SK-N-SH (cell line): ENCODE measurements at regions not wholly inside any gene's neighbourhood (a gene's known extent, or its start where the extent isn't known, plus 50 kb on each side); places are given as distances from the start of the nearest gene placed in this dataset.
"Not testable (repeated sequence)": the region's sequence is repeated elsewhere in the genome, so short reads cannot be mapped to it uniquely, and the experiment has no call there.

Source experiments
- CTCF ChIA-PET: fragments of 300-600, 350-600 bp; formaldehyde crosslinking; extraction: SDS; loops from one replicate; lab custom pipeline; 2021; lab: Yijun Ruan, JAX
- POLR2A ChIA-PET: fragments of 350-600 bp; sonication (Branson Sonifier 250); formaldehyde crosslinking; extraction: SDS; loops from one replicate; lab custom pipeline; 2020; ENCODE audit warnings: antibody characterized with exemption, inconsistent platforms; lab: Yijun Ruan, JAX
- DNase-seq: peaks from one replicate; pipeline ENCODE4 v3.0.0; 2012
- H2AFZ ChIP-seq: fragments of 200-600 bp; sonication (generic); 2 replicates; pipeline ENCODE4 v1.8.1; 2016; ENCODE audit warnings: antibody characterized with exemption, mild to moderate bottlenecking, low read depth
- H3F3A ChIP-seq: fragments of 200-600 bp; sonication (generic); replicated peaks from 2 replicates; pipeline ENCODE3; 2016; ENCODE audit warnings: antibody characterized with exemption, mild to moderate bottlenecking; ENCODE audit not compliant: insufficient read depth
- H3K27ac ChIP-seq, 2 experiments: fragments of 200-500 bp in 1 of 2; fragments of 200-600 bp in 1 of 2; sonication (Bioruptor generic) in 1 of 2; sonication (generic), shearing (Covaris generic) in 1 of 2; 2 replicates each; pipeline versions ENCODE4 v1.5.1 to v1.6.1; 2014 to 2016; ENCODE audit warnings: low read depth in 2 of 2, inconsistent platforms in 1 of 2, low read length in 1 of 2, mild to moderate bottlenecking in 1 of 2, mixed read lengths in 1 of 2
- H3K27me3 ChIP-seq: fragments of 200-600 bp; sonication (generic), shearing (Covaris generic); 2 replicates; pipeline ENCODE4 v1.6.1; 2016; ENCODE audit warnings: mixed run types; ENCODE audit not compliant: insufficient read depth
- H3K36me3 ChIP-seq, 2 experiments: fragments of 200-500 bp in 1 of 2; fragments of 200-600 bp in 1 of 2; sonication (Bioruptor generic) in 1 of 2; sonication (generic) in 1 of 2; replicated peaks in 1 of 2; 2 replicates each; pipeline versions ENCODE3 to v1.5.1; 2014 to 2016; ENCODE audit warnings: low read length in 1 of 2, mild to moderate bottlenecking in 1 of 2; ENCODE audit not compliant: insufficient read depth in 2 of 2, control insufficient read depth in 1 of 2
- H3K4me1 ChIP-seq, 2 experiments: fragments of 200-500 bp in 1 of 2; fragments of 200-600 bp in 1 of 2; sonication (Bioruptor generic) in 1 of 2; sonication (generic), shearing (Covaris generic) in 1 of 2; 2 replicates each; pipeline versions ENCODE4 v1.5.1 to v1.6.1; 2014 to 2016; ENCODE audit warnings: low read depth in 1 of 2, low read length in 1 of 2, mixed run types in 1 of 2; ENCODE audit not compliant: insufficient read depth in 2 of 2, control insufficient read depth in 1 of 2
- H3K4me2 ChIP-seq: fragments of 200-600 bp; sonication (generic), shearing (Covaris generic); 2 replicates; pipeline ENCODE4 v1.6.1; 2017; ENCODE audit warnings: mixed run types
- H3K4me3 ChIP-seq, 2 experiments: fragments of 200-500 bp in 1 of 2; fragments of 200-600 bp in 1 of 2; sonication (Bioruptor generic) in 1 of 2; sonication (generic), shearing (Covaris generic) in 1 of 2; 2 replicates each; pipeline versions ENCODE4 v1.5.1 to v1.8.1; 2014 to 2016; ENCODE audit warnings: low read depth in 2 of 2, inconsistent platforms in 1 of 2, low read length in 1 of 2, mild to moderate bottlenecking in 1 of 2, mixed read lengths in 1 of 2, moderate library complexity in 1 of 2
- H3K79me2 ChIP-seq: fragments of 200-600 bp; sonication (generic); 2 replicates; pipeline ENCODE4 v1.8.1; 2017; ENCODE audit warnings: mild to moderate bottlenecking; ENCODE audit not compliant: insufficient read depth
- H3K9ac ChIP-seq: fragments of 200-600 bp; sonication (generic); 2 replicates; pipeline ENCODE4 v1.6.1; 2017; ENCODE audit warnings: mixed run types
- H3K9me2 ChIP-seq: fragments of 200-600 bp; sonication (generic); 2 replicates; pipeline ENCODE4 v1.6.1; 2017; ENCODE audit warnings: mixed run types
- H3K9me3 ChIP-seq: fragments of 200-600 bp; sonication (generic); 2 replicates; pipeline ENCODE4 v1.6.1; 2017; ENCODE audit warnings: mixed run types, mild to moderate bottlenecking, moderate library complexity
- H4K20me1 ChIP-seq: fragments of 200-600 bp; sonication (generic); 2 replicates; pipeline ENCODE4 v1.6.1; 2017; ENCODE audit warnings: mild to moderate bottlenecking, mixed run types; ENCODE audit not compliant: insufficient read depth
- CHD2 ChIP-seq: fragments of 150-350 bp; IDR thresholded peaks from 2 replicates; pipeline ENCODE4 v1.6.1; 2018; ENCODE audit warnings: low read length; ENCODE audit not compliant: partially characterized antibody
- EZH2phosphoT487 ChIP-seq: fragments of 200-600 bp; sonication (generic); IDR thresholded peaks from 2 replicates; pipeline ENCODE4 v1.6.1; 2017; ENCODE audit warnings: low read depth, mixed run types, mild to moderate bottlenecking, antibody characterized with exemption, moderate library complexity, borderline replicate concordance
- FOSL2 ChIP-seq: IDR thresholded peaks from 2 replicates; pipeline ENCODE4 v1.4.0; 2012; ENCODE audit warnings: low read depth, mild to moderate bottlenecking, moderate library complexity, borderline replicate concordance
- GABPA ChIP-seq: IDR thresholded peaks from 2 replicates; pipeline ENCODE4 v1.4.0; 2012; ENCODE audit warnings: low read depth, mild to moderate bottlenecking
- GATA2 ChIP-seq: sonication (generic); formaldehyde crosslinking; IDR thresholded peaks from 2 replicates; pipeline ENCODE4 v1.5.0; 2020; ENCODE audit warnings: mild to moderate bottlenecking, missing genetic modification reagents
- MEF2A ChIP-seq: IDR thresholded peaks from 2 replicates; pipeline ENCODE4 v1.4.0; 2012; ENCODE audit warnings: low read depth, borderline replicate concordance
- MXI1 ChIP-seq: IDR thresholded peaks from 2 replicates; pipeline ENCODE4 v1.6.1; 2012; ENCODE audit warnings: mild to moderate bottlenecking, low read depth, low read length, improper control_type of control experiment
- POLR2AphosphoS5 ChIP-seq: IDR thresholded peaks from 2 replicates; pipeline ENCODE4 v1.6.1; 2012; ENCODE audit warnings: low read depth, low read length
- RAD21 ChIP-seq: IDR thresholded peaks from 2 replicates; pipeline ENCODE4 v1.6.1; 2012; ENCODE audit warnings: mild to moderate bottlenecking, low read length
- RFX5 ChIP-seq: IDR thresholded peaks from 2 replicates; pipeline ENCODE4 v1.6.1; 2012; ENCODE audit warnings: mild to moderate bottlenecking, improper control_type of control experiment, low read length
- SIN3A ChIP-seq: IDR thresholded peaks from 2 replicates; pipeline ENCODE4 v1.6.1; 2012; ENCODE audit warnings: low read depth, mild to moderate bottlenecking, low read length, moderate library complexity, borderline replicate concordance
- SMC3 ChIP-seq: IDR thresholded peaks from 2 replicates; pipeline ENCODE4 v1.6.1; 2012; ENCODE audit warnings: low read depth, low read length, improper control_type of control experiment
- TAF1 ChIP-seq: IDR thresholded peaks from 2 replicates; pipeline ENCODE4 v1.6.1; 2012; ENCODE audit warnings: low read depth, mild to moderate bottlenecking, low read length, moderate library complexity, borderline replicate concordance
- YY1 ChIP-seq: IDR thresholded peaks from 2 replicates; pipeline ENCODE4 v1.4.0; 2012; ENCODE audit warnings: low read depth, mild to moderate bottlenecking
- WGBS: methylation state at CpG from one replicate; pipeline ENCODE4 v1.1.6; 2017; ENCODE audit warnings: low lambda C conversion rate; 5-methylcytosine and 5-hydroxymethylcytosine counted together
- TF ChIP-seq, protein P1 (sequence below): IDR thresholded peaks from 2 replicates; pipeline ENCODE4 v1.4.0; 2012; ENCODE audit warnings: low read depth, borderline replicate concordance
- TF ChIP-seq, protein P2 (sequence below): fragments of 200-600 bp; sonication (generic); IDR thresholded peaks from 2 replicates; pipeline ENCODE4 v1.6.1; 2017; ENCODE audit warnings: antibody characterized with exemption, mild to moderate bottlenecking, moderate library complexity
- TF ChIP-seq, protein P3 (sequence below): IDR thresholded peaks from 2 replicates; pipeline ENCODE4 v1.4.0; 2012; ENCODE audit warnings: low read depth, borderline replicate concordance

DNA sequence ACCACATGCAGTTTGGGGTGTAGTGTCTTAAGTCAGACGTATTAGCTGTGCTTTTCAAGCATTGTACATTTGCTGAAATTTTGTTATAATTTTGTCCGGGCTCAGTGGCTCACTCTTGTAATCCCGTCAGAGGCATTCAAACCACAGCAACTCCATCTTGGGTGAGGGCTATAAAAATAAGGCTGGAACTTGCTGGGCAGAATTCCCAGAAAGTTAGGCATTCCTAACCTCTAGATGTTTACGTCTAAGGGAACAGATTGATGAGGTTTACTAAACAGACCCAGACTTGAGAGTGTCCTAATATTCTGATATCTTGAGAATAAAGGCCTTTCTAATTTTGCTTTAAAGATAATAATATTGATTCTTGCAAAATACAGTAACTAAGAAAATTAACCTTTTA is 957.8 kb downstream of the NXPH1 start:
- H3K4me3 ChIP-seq: no peak overlapping the region
- no peak for DNase-seq
- 39% methylated on average over 4 of the region's 4 CpGs for WGBS
- TF ChIP-seq GATA2 (CRISPR knock-in tag): no peak
- no peak for TF ChIP-seq POLR2AphosphoS5
- TF ChIP-seq, protein P1, sequence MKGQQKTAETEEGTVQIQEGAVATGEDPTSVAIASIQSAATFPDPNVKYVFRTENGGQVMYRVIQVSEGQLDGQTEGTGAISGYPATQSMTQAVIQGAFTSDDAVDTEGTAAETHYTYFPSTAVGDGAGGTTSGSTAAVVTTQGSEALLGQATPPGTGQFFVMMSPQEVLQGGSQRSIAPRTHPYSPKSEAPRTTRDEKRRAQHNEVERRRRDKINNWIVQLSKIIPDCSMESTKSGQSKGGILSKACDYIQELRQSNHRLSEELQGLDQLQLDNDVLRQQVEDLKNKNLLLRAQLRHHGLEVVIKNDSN: no peak
- no peak for TF ChIP-seq GABPA
- no peak for TF ChIP-seq YY1
- TF ChIP-seq SIN3A: no peak
- TF ChIP-seq, protein P2, sequence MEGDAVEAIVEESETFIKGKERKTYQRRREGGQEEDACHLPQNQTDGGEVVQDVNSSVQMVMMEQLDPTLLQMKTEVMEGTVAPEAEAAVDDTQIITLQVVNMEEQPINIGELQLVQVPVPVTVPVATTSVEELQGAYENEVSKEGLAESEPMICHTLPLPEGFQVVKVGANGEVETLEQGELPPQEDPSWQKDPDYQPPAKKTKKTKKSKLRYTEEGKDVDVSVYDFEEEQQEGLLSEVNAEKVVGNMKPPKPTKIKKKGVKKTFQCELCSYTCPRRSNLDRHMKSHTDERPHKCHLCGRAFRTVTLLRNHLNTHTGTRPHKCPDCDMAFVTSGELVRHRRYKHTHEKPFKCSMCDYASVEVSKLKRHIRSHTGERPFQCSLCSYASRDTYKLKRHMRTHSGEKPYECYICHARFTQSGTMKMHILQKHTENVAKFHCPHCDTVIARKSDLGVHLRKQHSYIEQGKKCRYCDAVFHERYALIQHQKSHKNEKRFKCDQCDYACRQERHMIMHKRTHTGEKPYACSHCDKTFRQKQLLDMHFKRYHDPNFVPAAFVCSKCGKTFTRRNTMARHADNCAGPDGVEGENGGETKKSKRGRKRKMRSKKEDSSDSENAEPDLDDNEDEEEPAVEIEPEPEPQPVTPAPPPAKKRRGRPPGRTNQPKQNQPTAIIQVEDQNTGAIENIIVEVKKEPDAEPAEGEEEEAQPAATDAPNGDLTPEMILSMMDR: no peak
- TF ChIP-seq SMC3: no peak
- H3K4me2 ChIP-seq: no peak overlapping the region
- peaks cover 0 to 3% of the 10 kb centered on the region in 2 experiments for H3K36me3 ChIP-seq
- no peak overlapping the region for H3K9ac ChIP-seq
- no peak overlapping the region for H3K27ac ChIP-seq
- peaks cover 3% of the 10 kb centered on the region; the same call in 1 of the 2 replicates for H3K9me2 ChIP-seq
- H3K79me2 ChIP-seq: no peaks in the 10 kb centered on the region
- no peaks in the 10 kb centered on the region for H3K4me1 ChIP-seq
- no peaks in the 10 kb centered on the region for H3F3A ChIP-seq
- no peaks in the 10 kb centered on the region for H3K27me3 ChIP-seq
- peaks cover 5% of the 10 kb centered on the region; the same call in 1 of the 2 replicates for H3K9me3 ChIP-seq
- ChIA-PET POLR2A (no interaction called here), CTCF (no interaction called here)
- H2AFZ ChIP-seq: no peak overlapping the region
- H4K20me1 ChIP-seq: no peaks in the 10 kb centered on the region

DNA sequence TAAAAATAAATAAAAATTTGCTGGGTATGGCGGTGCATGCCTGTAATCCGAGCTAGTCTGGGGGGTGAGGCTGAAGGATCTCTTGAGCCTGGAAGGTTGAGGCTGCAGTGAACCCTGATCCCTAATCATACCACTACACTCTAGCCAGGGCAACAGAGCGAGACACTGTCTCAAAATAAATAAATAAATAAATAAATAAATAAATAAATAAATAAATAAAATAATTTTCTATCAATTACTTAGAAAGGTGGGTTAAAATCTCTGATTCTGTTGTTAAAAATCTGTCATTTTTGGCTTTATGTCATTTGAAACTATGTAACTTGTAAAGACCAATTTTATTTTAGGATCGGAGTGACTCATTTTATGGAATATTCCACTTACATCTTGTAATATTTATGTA is 958.6 kb downstream of the NXPH1 start:
- 53% methylated on average over 4 of the region's 4 CpGs for WGBS
- Histone ChIP-seq H3K9me3 (peaks cover 5% of the 10 kb centered on the region; the same call in 1 of the 2 replicates), H3K79me2 (no peaks in the 10 kb centered on the region), H3K36me3 (peaks cover 0 to 3% of the 10 kb centered on the region in 2 experiments), H3K9ac (no peak overlapping the region), H3F3A (no peaks in the 10 kb centered on the region), H3K4me3 (no peak overlapping the region), H3K4me1 (no peaks in the 10 kb centered on the region), H3K27ac (no peak overlapping the region), H4K20me1 (no peaks in the 10 kb centered on the region), H3K27me3 (no peaks in the 10 kb centered on the region), H3K4me2 (no peak overlapping the region), H3K9me2 (peaks cover 3% of the 10 kb centered on the region; the same call in 1 of the 2 replicates), H2AFZ (no peak overlapping the region)
- no peak for TF ChIP-seq FOSL2
- no peak for TF ChIP-seq MXI1
- TF ChIP-seq MEF2A: no peak
- TF ChIP-seq EZH2phosphoT487: no peak
- TF ChIP-seq SIN3A: no peak
- TF ChIP-seq, protein P3, sequence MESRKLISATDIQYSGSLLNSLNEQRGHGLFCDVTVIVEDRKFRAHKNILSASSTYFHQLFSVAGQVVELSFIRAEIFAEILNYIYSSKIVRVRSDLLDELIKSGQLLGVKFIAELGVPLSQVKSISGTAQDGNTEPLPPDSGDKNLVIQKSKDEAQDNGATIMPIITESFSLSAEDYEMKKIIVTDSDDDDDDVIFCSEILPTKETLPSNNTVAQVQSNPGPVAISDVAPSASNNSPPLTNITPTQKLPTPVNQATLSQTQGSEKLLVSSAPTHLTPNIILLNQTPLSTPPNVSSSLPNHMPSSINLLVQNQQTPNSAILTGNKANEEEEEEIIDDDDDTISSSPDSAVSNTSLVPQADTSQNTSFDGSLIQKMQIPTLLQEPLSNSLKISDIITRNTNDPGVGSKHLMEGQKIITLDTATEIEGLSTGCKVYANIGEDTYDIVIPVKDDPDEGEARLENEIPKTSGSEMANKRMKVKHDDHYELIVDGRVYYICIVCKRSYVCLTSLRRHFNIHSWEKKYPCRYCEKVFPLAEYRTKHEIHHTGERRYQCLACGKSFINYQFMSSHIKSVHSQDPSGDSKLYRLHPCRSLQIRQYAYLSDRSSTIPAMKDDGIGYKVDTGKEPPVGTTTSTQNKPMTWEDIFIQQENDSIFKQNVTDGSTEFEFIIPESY: no peak
- no peak for TF ChIP-seq CHD2
- no peak for TF ChIP-seq RFX5
- TF ChIP-seq YY1: no peak
- TF ChIP-seq GABPA: no peak
- TF ChIP-seq TAF1: no peak
- no peak for TF ChIP-seq RAD21
- POLR2A ChIA-PET: no interaction called here
- DNase-seq: no peak
- CTCF ChIA-PET: no interaction called here

DNA sequence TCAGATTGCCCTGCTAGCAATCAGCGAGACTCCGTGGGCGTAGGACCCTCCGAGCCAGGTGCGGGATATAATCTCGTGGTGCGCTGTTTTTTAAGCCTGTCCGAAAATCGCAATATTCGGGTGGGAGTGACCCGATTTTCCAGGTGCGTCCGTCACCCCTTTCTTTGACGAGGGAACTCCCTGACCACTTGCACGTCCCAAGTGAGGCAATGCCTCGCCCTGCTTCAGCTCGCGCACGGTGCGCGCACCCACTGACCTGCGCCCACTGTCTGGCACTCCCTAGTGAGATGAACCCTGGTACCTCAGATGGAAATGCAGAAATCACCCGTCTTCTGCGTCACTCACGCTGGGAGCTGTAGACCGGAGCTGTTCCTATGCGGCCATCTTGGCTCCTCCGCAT is 971.0 kb downstream of the NXPH1 start:
- H3K27ac ChIP-seq, H3K36me3 ChIP-seq, H2AFZ ChIP-seq, H3K9me2 ChIP-seq, CTCF ChIA-PET, H3K27me3 ChIP-seq, DNase-seq, H3K9me3 ChIP-seq, H3K4me3 ChIP-seq, H4K20me1 ChIP-seq, H3F3A ChIP-seq, H3K9ac ChIP-seq, H3K79me2 ChIP-seq, POLR2A ChIA-PET, H3K4me2 ChIP-seq, H3K4me1 ChIP-seq: not testable (repeated sequence)
- WGBS: 85% methylated on average over 28 of the region's 28 CpGs
